Choroid plexus epithelial cell (primary cell): ENCODE measurements at regions not wholly inside any gene's neighbourhood (a gene's known extent, or its start where the extent isn't known, plus 50 kb on each side); places are given as distances from the start of the nearest gene placed in this dataset.

Source experiments
- DNase-seq: peaks from one replicate; pipeline ENCODE4 v3.0.0-alpha.2; 2010; ENCODE audit warnings: low read depth
- H3K4me3 ChIP-seq: 2 replicates; pipeline ENCODE4 v1.5.1; 2011; ENCODE audit warnings: low read depth, mild to moderate bottlenecking, control low read depth, low read length, moderate library complexity
- TF ChIP-seq, protein P1 (sequence below): conservative IDR thresholded peaks from 2 replicates; pipeline ENCODE4 v1.5.1; 2011; ENCODE audit warnings: low read depth, mild to moderate bottlenecking, control low read depth, inconsistent platforms, low read length, moderate library complexity

GRCh38 chr13:90307136-90307535 lies 1040.4 kb upstream of the MIR17HG start:
- DNase-seq: no peak
- no peak overlapping the region for H3K4me3 ChIP-seq
- TF ChIP-seq, protein P1, sequence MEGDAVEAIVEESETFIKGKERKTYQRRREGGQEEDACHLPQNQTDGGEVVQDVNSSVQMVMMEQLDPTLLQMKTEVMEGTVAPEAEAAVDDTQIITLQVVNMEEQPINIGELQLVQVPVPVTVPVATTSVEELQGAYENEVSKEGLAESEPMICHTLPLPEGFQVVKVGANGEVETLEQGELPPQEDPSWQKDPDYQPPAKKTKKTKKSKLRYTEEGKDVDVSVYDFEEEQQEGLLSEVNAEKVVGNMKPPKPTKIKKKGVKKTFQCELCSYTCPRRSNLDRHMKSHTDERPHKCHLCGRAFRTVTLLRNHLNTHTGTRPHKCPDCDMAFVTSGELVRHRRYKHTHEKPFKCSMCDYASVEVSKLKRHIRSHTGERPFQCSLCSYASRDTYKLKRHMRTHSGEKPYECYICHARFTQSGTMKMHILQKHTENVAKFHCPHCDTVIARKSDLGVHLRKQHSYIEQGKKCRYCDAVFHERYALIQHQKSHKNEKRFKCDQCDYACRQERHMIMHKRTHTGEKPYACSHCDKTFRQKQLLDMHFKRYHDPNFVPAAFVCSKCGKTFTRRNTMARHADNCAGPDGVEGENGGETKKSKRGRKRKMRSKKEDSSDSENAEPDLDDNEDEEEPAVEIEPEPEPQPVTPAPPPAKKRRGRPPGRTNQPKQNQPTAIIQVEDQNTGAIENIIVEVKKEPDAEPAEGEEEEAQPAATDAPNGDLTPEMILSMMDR: no peak

DNA sequence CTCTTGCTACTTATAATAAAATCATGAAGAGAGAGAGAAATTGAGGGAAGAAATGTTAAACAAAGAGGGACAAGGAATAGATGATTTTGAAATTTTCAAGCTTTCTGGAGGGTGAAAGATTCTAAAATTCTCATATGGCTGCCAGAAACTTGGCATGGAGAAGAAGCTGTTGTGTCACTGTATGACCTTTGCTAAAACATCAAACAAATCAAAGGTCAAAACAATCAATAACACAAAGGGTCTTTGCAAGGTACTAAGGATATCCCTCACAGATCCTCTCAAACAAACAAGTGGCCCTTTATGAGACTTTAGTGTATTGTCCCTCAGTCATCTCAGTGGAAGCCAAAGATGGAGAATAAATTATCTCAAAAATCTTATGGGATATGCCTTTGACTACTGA lies 1039.2 kb upstream of the MIR17HG start:
- no peak for DNase-seq
- TF ChIP-seq, protein P1: no peak
- H3K4me3 ChIP-seq: no peak overlapping the region

GRCh38 chr13:90311929-90312328 lies 1035.6 kb upstream of the MIR17HG start:
- TF ChIP-seq, protein P1: no peak
- no peak for DNase-seq
- H3K4me3 ChIP-seq: no peak overlapping the region

GRCh38 chr13:90315061-90315460 lies 1032.4 kb upstream of the MIR17HG start:
- TF ChIP-seq, protein P1: no peak

DNA sequence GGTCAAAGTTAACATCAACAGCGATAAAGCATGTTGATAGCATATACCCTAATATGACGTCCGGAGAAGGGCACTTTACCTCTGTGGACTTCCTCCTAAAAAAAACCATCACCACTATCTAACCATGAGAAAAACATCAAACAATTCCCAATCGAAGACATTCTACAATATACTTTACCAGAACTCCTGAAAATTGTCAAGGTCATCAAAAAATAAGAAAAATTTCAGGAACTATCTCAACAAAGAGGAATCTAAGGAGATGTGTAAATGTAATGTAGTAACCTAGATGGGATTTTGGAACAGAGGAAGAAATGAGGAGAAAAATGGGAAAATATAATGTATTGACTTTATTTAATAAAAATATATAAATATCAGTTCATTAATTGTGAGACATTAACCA lies 1026.8 kb upstream of the MIR17HG start:
- TF ChIP-seq, protein P1: no peak
- H3K4me3 ChIP-seq: no peak overlapping the region
- no peak for DNase-seq

More at GRCh38 chr13:90315061-90315460, 1032.4 kb upstream of the MIR17HG start:
- no peak overlapping the region for H3K4me3 ChIP-seq
- DNase-seq: no peak

DNA sequence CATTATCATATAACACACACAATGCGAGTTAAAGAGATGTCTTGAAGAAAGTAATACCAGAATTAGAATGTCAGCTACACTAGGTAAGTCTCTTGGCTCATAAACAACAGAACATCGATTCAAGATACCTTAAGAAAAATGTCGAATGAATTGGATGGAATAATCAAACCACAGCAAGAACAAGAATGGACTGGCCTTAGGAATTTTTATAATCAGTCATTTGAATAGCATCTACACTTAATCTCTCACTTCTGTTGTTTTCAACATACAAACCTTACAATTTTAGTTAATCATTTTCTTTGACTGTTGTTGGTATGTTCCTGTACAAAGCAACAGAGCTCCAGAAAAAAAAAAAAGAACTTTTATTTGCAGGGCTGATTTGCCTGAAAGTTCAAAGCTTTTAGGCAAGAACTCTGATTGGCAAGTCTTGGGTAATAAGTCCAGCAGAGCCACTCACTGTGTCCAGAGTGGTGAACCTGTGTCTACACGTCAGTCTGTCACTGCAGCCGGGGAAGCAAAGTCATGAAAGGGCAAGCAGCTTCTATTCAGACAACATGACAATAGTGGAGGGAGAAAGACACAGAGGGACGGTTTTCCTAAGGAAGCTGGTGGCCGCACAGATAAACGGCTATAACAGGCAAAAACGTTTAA lies 1026.1 kb upstream of the MIR17HG start:
- H3K4me3 ChIP-seq: no peak overlapping the region
- TF ChIP-seq, protein P1: no peak
- no peak for DNase-seq

- DNase-seq: no peak
- H3K4me3 ChIP-seq: no peak overlapping the region
These were observed 1017.8 kb upstream of the MIR17HG start for GRCh38 chr13:90329641-90330040.

More at GRCh38 chr13:90329641-90330040, 1017.8 kb upstream of the MIR17HG start:
- TF ChIP-seq, protein P1: no peak
